Body of pancreas (tissue), 4 donors: ENCODE measurements at regions not wholly inside any gene's neighbourhood (a gene's known extent, or its start where the extent isn't known, plus 50 kb on each side); places are given as distances from the start of the nearest gene placed in this dataset.

Source experiments
- POLR2A ChIP-seq, 3 donors: fragments of 450-650 bp; IDR thresholded peaks; one replicate each; pipeline ENCODE4 v1.6.1; 2016; ENCODE audit warnings: antibody characterized with exemption in 3 of 3, mild to moderate bottlenecking in 2 of 3
- TF ChIP-seq, protein P1 (sequence below), 7 experiments: fragments of 450-650 bp in 4 of 7; fragments of 200-600 bp in 3 of 7; sonication (generic) in 3 of 7; IDR thresholded peaks; one replicate each; pipeline ENCODE4 v1.5.1; 2016 to 2019; ENCODE audit warnings: antibody characterized with exemption in 7 of 7

DNA sequence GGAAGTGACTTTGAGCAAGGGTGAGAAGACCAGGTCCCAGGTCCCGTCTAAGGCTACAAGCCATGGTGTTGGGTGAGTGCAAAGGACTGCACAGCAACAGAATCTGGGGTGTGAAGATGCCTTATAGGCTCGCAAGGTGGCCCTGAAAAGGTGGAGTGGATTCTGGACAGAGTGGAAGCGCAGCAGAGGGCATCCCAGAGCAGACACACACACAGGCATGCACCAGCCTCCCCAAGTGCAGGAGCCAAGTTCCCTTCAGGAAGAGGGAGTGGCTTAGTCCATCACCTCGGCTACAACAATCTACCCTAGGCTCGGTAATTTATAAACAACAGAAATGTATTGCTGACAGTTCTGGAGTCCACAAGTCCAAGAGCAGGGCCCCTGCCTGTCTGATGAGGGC is 180.1 kb upstream of the PDE10A start:
- TF ChIP-seq, protein P1, sequence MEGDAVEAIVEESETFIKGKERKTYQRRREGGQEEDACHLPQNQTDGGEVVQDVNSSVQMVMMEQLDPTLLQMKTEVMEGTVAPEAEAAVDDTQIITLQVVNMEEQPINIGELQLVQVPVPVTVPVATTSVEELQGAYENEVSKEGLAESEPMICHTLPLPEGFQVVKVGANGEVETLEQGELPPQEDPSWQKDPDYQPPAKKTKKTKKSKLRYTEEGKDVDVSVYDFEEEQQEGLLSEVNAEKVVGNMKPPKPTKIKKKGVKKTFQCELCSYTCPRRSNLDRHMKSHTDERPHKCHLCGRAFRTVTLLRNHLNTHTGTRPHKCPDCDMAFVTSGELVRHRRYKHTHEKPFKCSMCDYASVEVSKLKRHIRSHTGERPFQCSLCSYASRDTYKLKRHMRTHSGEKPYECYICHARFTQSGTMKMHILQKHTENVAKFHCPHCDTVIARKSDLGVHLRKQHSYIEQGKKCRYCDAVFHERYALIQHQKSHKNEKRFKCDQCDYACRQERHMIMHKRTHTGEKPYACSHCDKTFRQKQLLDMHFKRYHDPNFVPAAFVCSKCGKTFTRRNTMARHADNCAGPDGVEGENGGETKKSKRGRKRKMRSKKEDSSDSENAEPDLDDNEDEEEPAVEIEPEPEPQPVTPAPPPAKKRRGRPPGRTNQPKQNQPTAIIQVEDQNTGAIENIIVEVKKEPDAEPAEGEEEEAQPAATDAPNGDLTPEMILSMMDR (IDR thresholded peaks at IDR 0.05): no peak
- TF ChIP-seq POLR2A (IDR thresholded peaks at IDR 0.05): no peak
